GM21390 (cell line): ENCODE measurements at regions not wholly inside any gene's neighbourhood (a gene's known extent, or its start where the extent isn't known, plus 50 kb on each side); places are given as distances from the start of the nearest gene placed in this dataset.
"Not testable (repeated sequence)": the region's sequence is repeated elsewhere in the genome, so short reads cannot be mapped to it uniquely, and the experiment has no call there.

Experiments used
- ATAC-seq: cut with Tn5 transposase; IDR thresholded peaks from one replicate; pipeline ENCODE4 v1.9.1; 2021; ENCODE audit not compliant: unreplicated experiment

DNA sequence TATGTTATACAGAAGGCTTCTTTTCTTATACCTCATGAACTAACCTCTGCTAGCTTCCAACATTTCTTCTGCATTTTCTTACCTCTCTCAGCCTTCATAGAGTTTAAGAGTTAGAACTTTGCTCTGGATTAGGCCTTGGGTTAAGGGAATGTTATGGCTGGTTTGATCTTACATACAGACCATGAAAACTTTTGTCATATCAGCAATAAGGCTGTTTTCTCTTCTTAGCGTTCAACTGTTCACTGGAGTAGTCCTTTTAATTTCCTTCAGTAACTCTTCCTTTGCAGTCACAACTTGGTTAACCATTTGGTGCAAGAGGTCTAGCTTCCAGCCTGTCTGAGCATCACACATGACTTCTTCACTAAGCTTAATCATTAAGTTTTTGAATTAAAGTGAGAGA is 329.0 kb upstream of the CCNG1 start:
- ATAC-seq = no peak

DNA sequence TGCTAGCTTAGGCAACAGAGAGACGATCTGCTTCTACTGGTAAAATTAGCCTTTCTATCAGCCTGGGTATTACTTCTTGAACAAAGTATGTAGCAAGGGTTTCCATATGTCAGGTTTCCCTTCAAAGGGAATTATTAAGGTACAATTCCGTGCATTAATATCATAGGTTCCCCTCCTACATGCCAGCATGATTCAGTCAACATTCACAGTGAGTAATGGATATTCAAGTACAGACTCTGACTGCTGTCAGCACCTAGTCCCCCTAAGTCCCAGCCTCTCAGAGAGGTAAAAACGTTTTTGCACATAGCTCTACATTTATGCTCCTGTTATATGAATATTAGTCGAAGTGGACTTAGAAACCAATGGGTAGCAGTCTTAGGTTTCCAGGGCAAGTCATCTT is 322.4 kb upstream of the CCNG1 start:
- no peak for ATAC-seq

DNA sequence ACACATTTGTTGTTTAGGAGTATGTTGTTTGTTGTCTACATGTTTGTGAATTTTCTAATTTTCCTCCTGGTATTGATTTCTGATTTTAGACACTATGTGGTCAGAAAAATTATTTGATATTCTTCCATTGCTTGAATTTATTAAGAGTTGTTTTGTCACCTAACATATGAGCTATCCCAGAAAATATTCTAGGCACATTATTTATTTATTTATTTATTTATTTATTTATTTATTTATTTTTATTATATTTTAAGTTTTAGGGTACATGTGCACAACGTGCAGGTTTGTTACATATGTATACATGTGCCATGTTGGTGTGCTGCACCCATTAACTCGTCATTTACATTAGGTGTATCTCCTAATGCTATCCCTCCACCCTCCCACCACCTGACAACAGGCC is 320.8 kb upstream of the CCNG1 start:
- ATAC-seq = not testable (repeated sequence)

DNA sequence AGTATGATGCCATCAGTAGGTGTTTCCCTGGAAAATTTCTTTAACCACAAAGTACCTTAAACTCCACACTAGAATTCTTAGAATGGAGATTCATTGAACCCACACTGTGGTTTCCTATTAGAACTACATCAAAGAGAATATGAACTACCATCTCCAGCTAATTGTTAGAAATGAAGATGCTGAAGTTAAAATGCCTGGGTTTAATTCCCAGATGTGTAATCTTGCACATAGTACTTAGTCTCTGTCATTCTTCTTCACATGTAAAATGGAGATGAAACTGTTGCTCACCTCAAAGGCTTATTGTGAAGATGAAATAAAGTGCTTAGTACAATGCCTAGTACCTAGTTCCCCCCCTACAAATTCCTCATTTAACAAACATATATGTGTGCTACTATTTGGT is 303.3 kb upstream of the CCNG1 start:
- ATAC-seq = no peak

DNA sequence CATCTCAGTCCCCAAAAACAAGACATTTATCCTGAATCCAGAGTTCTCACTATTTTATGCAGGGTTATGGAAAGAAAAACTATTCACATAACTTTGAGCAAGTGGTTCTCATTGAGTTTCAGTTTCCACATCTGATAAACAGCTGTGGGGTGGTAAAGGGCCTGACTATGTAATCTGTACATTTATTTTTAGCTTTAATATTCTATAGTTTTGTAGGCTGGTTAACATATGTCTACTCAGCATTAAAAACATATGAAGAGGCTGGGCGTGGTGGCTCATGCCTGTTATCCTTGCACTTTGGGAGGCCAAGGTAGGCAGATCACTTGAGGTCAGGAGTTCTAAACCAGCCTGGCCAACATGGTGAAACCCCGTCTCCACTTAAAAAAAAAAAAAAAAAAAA is 301.5 kb upstream of the CCNG1 start:
- no peak for ATAC-seq

DNA sequence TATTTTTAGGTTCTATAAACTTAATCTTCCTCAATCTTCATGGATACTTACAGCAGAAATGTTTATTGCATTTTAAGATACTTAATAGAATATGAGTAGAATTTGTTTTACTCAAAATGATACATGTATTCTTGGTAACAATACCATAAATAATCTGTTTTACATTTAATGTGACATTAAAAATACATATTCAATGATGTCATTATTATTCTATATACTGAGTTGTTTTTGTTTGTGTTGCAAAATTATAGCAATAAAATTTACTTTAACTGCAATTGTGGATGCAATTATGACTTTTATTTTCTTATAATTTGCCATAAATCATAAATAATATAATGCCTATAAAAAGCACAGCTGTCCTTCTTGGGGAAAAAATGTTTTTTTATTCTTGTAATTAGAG is 275.9 kb upstream of the CCNG1 start:
- no peak for ATAC-seq

DNA sequence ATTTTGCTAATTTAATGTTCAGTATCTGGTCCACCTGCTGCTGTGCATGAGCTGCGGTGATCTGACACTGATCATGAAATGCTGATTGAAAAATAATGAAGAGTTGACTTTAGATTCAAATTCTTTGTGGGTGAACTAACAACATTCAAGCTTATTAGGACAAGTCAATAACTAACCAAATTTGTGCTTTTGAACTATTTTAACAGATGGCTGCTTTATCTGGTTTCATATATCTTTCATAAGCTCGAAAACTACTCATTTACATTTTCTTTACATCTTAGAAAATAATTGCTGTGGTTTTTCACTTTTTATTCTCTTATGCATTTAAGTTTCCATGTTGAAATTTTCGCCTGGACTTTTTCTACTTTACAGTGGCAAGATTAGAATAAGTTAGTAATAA is 274.8 kb upstream of the CCNG1 start:
- ATAC-seq = no peak

DNA sequence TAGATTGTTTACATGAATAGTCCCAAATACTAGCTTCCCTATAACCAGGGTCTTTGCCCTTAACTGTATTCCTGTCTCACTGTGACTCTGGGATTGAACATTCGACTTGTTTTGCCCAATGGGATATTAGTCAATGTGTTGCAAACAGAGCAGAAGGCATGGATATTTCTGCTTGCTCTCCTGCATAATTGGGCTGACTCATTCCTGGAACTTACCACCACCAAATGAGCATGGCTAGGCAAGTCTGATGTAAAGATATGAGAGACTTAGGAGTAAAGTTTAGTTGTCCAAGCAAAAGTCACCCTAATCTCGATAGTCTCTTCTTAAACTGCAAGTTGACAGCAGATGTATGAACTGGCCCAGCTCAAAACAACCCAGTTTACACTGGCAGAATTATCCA is 273.5 kb upstream of the CCNG1 start:
- no peak for ATAC-seq

DNA sequence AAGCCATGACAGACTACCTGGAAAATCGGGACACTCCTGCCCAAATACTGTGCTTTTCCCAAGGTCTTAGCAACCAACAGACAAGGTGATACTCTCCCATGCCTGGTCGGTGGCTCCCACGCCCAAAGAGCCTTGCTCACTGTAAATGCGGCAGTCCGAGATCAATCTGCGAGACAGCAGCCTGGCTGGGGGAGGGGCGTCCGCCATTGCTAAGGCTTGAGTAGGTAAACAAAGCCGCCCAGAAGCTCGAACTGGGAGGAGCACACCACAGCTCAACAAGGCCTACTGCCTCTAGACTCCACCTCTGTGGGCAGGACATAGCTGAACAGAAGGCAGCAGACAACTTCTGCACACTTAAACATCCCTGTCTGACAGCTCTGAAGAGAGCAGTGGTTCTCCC is 272.1 kb upstream of the CCNG1 start:
- ATAC-seq = no peak

DNA sequence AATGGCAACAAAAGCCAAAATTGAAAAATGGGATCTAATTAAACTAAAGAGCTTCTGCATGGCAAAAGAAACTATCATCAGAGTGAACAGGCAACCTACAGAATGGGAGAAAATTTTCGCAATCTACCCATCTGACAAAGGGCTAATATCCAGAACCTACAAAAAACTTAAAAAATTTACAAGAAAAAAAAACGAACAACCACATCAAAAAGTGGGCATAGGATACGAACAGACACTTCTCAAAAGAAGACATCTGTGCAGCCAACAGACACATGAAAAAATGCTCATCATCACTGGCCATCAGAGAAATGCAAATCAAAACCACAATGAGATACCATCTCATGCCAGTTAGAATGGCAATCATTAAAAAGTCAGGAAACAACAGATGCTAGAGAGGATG is 267.2 kb upstream of the CCNG1 start:
- ATAC-seq = not testable (repeated sequence)

DNA sequence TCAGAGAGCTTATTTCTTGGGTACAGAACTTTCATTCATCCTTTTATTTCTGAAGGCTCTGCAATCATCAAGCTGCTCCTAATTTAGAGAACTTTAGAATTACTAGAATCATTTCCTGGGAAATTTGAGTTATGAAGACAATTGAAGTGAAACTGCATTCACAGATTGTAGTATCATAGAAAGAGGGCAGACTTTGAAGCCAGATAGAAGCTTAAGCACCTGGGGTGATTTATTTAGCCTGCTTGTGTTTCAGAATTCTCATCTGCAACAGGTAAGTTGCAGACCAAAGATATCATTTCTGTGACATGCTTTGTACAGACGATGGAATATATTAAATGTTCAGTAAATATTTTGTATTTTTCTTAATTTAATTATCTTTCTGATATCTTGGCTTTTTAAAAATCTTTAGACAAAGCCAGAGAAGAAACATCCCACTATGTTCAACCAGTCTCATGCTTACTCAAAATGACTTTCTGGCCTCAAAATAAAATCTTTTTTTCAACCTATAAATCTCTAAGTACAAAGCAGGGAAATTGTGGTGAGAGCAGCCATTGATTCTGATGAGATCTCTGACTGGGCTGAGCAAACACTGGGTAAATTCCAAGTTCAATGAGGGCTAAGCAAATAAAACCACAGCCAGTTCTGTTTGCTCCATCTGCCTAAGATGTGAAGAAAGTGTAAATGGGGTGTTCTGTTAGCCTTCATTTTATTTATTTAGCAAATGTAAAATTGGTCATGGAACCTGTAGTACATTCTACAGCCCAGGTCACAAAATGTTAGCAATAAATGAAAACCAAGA is 264.7 kb upstream of the CCNG1 start:
- no peak for ATAC-seq

DNA sequence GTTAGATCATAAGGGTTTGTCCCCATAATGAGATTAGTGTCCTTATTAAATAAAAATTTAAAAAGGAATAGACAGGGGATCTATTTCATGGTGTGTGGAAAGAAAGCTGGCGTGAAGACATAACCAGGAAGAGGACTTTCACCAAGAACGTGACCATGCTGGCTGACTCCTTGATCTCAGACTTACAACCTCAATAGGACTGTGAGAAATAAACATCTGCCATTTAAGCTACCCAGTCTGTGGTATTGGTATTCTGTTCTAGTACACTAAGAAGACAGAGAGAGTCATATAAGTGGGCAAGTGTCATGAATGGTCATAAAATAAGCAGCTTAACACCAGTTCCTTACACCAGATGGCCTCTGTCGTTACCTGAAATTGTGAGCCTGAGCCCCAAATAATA is 259.4 kb upstream of the CCNG1 start:
- ATAC-seq = no peak

DNA sequence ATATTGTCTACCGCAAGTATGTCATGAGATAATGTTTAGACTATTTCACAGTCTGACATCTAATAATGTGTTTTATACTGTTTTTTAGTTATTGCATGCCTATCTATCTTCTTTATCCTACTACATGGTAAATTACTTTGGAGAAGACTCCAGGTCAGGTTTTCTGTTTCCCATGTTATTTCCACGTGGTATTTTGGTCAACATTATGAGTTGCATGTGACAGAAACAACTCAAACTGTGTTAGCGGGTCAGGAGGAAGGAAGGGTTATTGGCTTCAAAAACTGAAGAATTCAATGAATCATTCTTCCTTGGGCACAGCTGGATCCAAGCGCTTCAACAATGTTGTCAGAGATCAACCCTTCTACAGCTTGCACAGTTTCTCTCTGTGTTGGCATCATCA is 252.1 kb upstream of the CCNG1 start:
- no peak for ATAC-seq

DNA sequence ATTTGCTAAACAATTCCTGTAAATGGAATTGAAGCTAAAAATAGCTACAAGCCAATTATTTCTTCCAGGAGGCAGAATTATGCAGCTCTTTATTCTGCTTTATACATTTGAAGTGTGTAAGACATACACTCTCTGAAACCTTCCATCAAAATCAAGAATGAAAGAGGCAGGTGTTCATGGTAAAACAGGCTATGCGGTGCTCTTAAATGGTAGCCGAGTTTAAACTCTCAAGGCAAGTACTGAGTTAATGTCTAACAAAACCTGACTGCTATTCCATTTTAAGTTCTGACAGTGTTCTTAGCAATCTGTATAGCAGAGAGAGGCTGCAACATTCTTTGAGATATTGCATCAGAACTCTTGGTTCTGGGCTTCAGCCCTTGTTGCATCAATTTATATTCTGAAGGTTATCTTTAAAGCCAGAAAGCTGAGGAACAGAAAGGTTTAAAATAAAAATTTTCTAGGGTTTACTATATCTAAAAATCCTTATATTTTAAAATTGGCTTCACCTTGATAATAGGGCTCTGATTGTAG is 248.3 kb upstream of the CCNG1 start:
- ATAC-seq = no peak

DNA sequence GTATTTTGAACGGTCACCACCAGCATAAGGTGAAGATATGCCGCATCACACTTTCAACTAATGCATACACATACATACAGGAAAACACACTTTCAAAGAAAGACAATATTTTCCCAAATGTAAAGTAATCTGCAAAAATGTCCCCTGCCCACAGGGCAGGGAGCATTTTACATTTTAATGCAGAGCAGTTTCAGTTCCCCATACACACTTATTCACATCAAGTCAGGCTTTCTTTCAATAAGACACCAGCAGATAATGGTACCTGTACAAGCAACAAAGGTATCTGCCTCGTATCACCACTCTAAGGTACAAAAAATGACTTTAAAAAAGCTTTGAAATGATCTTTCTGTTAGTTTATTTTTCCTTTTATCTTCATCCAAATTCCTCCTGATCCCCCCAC is 247.1 kb upstream of the CCNG1 start:
- no peak for ATAC-seq

DNA sequence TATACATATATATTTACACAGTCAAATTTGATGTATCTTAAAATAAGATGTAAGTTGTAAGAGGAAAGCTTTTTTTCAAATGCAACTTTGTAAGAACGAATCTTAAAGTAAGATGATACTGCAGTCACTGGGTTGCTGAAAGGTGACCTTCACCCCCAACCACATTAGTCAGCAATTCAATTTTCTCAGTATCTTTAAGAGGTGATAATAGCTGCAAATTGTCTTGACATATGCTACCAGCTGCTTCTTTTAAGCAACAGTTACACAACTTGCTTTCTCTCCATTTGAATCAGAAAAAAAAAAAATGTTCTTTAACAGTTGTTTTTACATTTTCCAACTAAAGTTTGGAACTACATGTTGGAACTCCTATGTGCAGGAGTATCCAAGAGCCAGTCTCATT is 246.6 kb upstream of the CCNG1 start:
- no peak for ATAC-seq

DNA sequence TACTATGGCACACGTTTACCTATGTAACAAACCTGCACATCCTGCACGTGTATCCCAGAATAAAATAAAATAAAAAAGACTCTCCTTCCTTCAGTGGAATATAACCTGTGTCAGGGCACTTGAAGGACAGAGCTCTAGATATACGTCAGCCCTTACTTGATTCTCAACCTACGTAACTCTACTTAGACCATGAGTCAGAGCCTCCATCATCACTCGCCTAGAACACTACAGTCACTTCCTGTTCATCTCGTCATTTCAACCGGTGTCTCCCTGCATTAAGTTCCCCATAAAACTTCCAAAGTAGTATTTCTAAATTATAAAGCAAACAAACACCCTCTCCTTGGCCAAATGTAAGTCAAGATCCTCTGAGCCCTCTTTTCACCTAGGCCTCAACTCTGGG is 243.5 kb upstream of the CCNG1 start:
- ATAC-seq = no peak

DNA sequence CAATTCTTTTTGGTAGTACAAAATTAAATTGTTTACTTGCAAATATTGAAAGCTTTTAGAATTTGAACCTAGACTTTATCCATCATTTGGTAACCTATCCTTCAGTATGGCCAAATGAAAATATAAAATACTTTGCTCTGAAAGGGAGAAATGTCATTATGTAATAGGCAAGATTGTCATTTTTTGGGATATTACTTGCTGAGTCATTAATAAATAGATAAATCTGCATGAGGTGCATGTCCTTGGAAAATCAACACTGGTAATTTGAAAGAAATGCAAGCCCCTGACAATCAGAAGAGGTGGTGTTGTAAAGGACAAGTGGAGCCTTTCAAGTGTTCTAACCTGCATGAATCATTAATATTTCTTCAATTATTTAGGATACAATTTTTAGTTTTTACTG is 231.8 kb upstream of the CCNG1 start:
- ATAC-seq = no peak

DNA sequence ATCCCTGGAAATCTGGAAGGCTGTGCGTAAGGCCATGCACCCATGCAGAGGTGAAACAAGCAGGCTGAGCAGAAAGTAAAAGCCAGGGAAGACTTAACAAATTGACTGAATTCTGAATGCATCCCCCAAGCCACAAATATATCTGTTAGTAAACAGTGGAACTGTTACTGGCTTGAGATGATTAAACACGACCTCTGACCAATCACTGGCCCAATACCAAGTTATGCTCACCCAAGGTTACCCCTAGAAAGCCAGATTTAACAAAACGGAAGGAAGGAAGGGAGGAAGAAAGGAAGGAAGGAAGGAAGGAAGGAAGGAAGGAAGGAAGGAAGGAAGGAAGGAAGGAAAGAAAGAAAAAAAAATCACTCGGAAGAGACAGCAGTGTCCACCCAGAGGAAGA is 215.8 kb upstream of the CCNG1 start:
- ATAC-seq = no peak

DNA sequence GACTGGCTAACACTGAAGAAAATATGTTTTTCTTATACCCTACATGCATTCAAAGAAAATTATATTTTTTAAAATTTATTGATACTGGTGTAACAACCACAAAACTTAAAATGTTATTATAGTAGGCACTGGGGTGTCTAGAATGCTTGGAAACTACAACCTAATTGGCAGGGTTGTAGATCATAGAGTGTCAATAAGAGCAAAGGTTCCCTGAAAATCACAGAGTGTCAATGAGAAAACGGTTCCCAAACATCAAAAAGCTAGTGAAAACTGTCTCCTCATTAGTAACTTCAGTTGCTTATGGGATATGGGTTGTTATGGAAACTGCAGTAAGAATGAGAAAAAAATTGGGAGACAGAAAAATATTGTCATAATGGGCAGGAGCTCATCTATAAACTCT is 214.4 kb upstream of the CCNG1 start:
- ATAC-seq = no peak

DNA sequence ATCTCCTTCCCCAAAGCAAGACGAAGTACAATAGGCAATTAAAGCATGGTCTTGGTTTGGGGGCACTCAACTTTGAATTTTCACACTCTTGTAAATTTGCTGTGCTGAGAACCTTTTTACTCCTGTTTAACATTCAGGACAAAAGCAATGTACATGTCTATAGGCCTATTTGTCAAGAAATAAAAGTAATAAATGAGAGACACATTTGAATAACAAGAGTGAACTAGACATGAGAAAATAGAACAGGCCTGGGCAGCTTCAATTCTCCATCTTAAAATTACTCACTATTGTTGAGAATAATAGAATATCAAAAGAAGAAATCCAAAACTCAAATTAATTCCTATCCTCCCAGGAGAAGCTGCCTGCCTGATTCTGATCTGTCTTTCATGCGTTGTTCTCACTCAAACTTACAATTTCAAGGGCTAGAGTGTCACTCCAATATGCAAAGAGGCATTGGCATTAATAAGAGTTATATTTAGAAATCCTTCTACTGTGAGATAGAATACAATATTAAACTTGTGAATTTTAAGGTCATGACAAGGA is 192.9 kb upstream of the CCNG1 start:
- ATAC-seq = no peak

DNA sequence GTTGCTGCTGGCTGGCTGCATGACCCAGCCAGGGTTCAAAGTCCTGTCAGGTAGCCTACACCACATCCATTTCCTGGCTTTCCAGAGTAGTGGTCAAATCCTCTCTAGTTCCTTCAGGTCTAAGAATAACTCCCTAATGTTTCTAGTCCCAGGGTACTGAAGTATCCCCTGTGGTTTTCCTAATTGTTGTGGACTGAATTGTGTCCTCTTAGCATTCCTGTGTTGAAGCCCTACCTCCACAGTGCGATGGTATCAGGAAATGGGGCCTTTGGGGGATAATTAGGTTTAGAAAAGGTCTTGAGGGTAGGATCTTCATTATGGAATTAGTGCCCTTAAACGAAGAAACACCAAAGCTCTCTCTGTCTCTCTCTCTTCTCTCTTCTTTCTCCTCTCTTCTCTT is 191.8 kb upstream of the CCNG1 start:
- ATAC-seq = no peak

DNA sequence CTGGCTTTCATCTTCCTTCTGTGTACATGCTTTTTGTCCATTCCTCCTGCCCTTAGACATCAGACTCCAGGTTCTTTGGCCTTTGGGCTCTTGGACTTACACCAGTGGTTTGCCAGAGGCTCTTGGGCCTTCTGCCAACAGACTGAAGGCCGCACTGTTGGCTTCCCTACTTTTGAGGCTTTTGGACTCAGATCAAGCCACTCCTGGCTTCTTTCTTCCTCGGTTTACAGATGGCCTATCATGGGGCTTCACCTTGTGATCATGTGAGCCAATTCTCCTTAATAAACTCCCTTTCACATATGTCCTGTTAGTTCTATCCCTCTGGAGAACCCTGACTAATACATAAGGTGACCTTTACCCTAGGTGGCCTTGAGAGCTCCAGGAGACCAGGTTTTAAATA is 189.1 kb upstream of the CCNG1 start:
- no peak for ATAC-seq
